ENCODE measurements at regions not wholly inside any gene's neighbourhood (a gene's known extent, or its start where the extent isn't known, plus 50 kb on each side); places are given as distances from the start of the nearest gene placed in this dataset.
"Not testable (repeated sequence)": the region's sequence is repeated elsewhere in the genome, so short reads cannot be mapped to it uniquely, and the experiment has no call there.

DNA sequence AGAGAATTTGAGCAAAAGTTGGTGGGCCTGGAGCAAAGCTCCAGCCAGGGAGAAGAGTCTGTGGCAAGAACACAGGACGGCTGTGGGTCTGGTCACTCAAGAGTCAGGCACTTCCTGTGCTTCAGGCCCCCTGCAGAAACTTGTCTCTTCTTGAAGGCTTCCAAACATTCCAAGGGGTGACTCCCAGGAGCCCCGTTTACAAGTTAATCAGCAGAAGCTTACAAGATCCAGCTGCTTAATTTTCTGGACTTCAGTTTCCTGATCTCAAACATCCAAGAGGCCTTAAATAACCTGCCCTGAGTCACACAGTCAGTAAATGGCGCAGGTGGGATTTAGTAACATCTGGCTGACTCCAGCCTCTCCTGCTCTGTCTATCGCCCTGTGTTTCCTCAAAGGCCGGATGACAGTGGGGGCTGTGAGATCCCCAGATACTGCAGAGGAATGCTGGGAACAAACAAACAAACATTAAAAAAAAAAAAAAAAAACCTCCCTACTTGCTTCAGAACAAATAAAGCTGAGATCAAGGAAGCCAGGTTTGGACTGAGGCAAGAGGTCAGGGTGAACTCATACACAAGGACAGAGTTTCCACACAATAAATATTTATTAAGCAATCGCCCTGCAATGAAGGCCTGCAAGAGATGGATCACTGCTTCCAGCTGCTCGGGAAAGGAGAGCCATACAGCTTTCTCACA is 175.4 kb upstream of the RFC3 start:
- Mint-ChIP-seq H3K36me3 (ENCODE audit: low read depth) (peaks cover 3% of the 10 kb centered on the region), H3K27ac (no peak overlapping the region), H3K4me3 (no peak overlapping the region), H3K27me3 (ENCODE audit: low read depth) (no peaks in the 10 kb centered on the region), H3K4me1 (ENCODE audit: low read depth) (peaks cover 12% of the 10 kb centered on the region), H3K9me3 (peaks cover 13% of the 10 kb centered on the region)
- DNase-seq (ENCODE audit: low spot score), result no peak

DNA sequence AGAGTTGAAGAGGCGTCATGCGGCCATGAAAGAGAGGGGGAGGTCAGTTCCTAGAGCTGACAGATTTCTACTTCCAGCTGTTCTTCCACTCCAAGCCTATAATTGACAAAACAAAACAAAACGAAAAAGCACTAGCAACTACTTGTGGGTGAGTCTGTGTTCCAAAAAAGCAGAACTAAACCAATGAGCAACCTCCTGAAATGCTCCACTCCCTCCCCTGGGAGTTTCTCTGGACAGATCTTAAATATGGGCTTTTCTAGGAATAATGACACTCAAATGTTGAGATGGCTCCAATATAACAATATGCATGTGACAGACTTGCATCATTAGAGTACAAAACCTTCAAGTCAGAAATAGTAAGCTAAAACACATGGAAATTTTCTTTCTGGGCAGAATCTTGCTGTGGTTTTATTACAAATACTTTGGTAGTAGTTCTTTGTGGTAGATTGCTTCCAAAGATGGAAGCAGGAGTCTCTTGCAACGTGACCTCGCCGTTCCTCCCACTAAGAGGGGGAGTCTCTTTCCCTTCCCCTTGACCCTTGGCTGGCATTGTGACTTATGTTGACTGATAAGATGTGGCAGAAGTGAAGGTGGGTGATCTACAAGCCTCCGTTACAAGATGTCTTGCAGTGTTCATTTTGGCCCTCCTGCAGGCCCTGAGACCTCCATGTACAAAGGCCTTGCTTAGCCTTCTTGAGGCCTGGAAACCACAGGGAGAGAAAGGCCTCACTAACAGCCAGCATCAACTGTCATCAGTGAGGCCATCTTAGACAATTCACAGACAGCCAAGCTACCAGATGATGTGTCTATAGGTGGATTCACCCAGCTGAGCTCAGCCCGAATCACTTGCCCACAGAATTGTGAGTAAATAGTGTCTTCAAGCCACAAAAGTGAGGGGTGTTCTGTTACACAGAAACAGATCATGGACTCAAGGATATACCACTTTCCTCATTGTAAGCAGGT is 173.1 kb upstream of the RFC3 start:
- peaks cover 7% of the 10 kb centered on the region for H3K4me1 Mint-ChIP-seq (ENCODE audit: low read depth)
- peaks cover 3% of the 10 kb centered on the region for H3K36me3 Mint-ChIP-seq (ENCODE audit: low read depth)
- no peak overlapping the region for H3K4me3 Mint-ChIP-seq
- peaks cover 6% of the 10 kb centered on the region for H3K9me3 Mint-ChIP-seq
- H3K27ac Mint-ChIP-seq, result no peak overlapping the region
- peak; percentile 36 for DNase-seq (ENCODE audit: low spot score)
- H3K27me3 Mint-ChIP-seq (ENCODE audit: low read depth), result no peaks in the 10 kb centered on the region

DNA sequence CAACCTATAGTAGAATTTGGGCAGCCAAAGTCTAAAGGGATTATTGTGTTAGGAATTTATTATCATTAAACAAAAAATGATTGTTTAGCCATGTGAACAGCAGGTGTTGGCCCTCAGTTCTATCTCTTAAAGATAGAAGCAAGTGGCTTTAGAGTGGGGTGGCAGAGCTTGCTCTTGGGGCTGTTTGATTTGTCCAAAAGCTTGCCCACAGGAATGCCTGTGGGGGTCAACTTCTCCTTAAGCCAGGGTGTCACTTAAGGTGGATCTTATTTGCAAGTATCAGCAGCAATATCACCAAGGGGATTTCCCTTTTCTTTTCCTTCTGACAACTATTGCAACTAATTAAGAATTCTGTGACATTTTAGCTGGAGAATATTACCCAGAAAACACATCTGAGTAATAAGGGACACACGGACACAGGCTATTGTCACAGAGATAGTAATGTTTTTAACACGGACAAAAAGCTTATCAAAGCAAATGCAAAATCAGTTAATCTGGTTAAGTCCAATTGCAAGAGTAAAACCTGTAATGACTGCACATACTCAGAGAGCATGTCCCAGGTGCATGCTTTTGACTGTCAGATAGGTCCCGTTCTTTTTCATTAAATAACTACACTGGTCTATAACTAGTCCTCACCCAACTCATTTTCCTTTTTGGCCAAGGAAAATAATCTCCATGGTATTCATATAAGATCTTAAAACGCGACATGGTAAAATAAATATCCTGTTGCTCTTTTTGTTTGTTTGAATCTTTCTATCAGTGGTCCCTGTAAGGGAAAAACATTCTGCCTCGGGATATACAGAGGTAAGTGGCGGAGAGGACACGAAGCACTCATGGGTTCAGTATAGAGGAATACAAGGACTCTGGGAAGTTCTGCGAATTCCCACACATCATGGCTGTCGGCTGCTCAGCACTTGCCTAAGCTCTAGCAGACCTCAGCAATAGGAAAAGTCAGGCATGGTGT is 172.1 kb upstream of the RFC3 start:
- H3K4me3 Mint-ChIP-seq, result no peak overlapping the region
- no peaks in the 10 kb centered on the region for H3K36me3 Mint-ChIP-seq (ENCODE audit: low read depth)
- H3K27ac Mint-ChIP-seq, result no peak overlapping the region

DNA sequence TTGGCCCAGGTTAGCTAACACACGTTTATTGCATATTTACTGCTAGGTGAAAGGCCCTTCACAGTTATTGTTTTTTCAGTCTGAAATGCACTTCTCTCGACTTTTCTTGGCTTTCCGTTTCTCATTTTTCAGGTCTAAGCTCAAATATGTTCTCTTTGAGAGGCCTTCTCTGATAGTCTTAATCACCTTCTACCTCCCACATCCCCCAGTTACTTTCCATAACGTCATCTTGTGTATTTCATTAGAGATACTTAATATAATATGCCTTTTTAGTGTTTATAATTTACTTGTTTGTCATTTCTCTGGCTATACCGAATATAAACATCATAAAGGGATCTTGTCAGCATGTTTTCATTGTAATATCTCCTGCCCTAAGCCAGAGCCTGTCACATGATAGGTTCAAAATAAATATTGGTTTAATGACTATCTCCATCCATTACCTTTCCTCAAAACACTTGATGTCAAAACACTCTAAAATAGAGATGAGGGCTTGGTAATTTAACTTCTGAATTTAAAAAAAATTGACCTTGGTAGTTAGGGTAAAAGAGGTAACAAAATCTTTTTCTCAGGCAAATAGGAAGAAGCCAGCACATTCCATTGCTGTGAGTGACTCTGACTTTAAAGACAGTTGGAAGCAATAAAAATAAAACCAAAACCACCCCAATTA is 168.6 kb upstream of the RFC3 start:
- no peaks in the 10 kb centered on the region for H3K9me3 Mint-ChIP-seq
- H3K27me3 Mint-ChIP-seq (ENCODE audit: low read depth), result peaks cover 7% of the 10 kb centered on the region
- no peak overlapping the region for H3K27ac Mint-ChIP-seq
- no peak overlapping the region for H3K4me3 Mint-ChIP-seq
- no peaks in the 10 kb centered on the region for H3K36me3 Mint-ChIP-seq (ENCODE audit: low read depth)
- H3K4me1 Mint-ChIP-seq (ENCODE audit: low read depth), result peaks cover 4% of the 10 kb centered on the region
- DNase-seq (ENCODE audit: low spot score), result no peak

More for the DNA sequence above, 172.1 kb upstream of the RFC3 start:
- Mint-ChIP-seq H3K27me3 (ENCODE audit: low read depth) (no peaks in the 10 kb centered on the region), H3K9me3 (no peaks in the 10 kb centered on the region), H3K4me1 (ENCODE audit: low read depth) (peaks cover 4% of the 10 kb centered on the region)
- no peak for DNase-seq (ENCODE audit: low spot score)

DNA sequence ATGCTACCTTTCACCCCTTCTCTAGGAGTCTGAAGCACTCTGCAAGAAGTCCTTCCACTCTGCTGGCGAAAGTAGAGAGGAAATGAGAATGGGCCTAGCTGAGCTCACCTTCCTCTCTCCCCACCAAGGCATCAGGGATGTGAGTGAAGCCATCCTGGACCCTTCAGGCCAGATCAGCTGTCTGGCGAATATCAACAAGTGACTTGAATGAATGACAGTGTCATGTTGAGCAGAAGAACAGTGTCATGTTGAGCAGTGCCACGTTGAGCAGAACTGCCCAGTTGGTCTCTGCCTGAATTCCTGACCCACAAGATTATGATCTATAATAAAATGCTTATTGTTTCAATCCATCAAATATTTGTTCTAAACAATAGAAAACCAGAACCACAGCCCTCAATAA is 166.2 kb upstream of the RFC3 start:
- H3K4me3 Mint-ChIP-seq, result no peak overlapping the region
- H3K27ac Mint-ChIP-seq, result no peak overlapping the region
- H3K36me3 Mint-ChIP-seq (ENCODE audit: low read depth), result no peaks in the 10 kb centered on the region
- no peak for DNase-seq (ENCODE audit: low spot score)
- no peaks in the 10 kb centered on the region for H3K4me1 Mint-ChIP-seq (ENCODE audit: low read depth)
- H3K9me3 Mint-ChIP-seq, result no peaks in the 10 kb centered on the region
- H3K27me3 Mint-ChIP-seq (ENCODE audit: low read depth), result peaks cover 11% of the 10 kb centered on the region

DNA sequence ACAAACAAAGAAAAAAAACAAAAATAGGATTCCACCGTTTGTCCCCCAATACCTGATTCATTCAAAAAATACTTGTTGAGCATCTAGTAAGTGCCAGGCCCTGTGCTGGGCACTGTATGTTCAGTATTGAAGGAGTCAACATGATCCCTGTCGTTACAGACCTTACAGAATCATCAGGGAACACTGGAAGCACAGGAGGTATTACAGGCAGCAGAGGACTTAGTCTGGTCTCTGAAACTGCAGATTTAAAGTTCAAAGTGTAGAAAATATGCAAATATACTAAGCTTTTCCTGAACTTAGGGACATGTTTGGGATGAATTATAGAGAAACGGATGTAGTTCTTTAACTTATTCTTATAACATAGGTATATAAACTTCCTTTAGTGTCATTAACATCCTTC is 160.7 kb upstream of the RFC3 start:
- H3K4me3 Mint-ChIP-seq, result no peak overlapping the region
- H3K4me1 Mint-ChIP-seq (ENCODE audit: low read depth), result no peaks in the 10 kb centered on the region
- peaks cover 1% of the 10 kb centered on the region for H3K36me3 Mint-ChIP-seq (ENCODE audit: low read depth)
- H3K27ac Mint-ChIP-seq, result no peak overlapping the region
- no peaks in the 10 kb centered on the region for H3K9me3 Mint-ChIP-seq
- H3K27me3 Mint-ChIP-seq (ENCODE audit: low read depth), result peaks cover 11% of the 10 kb centered on the region
- no peak for DNase-seq (ENCODE audit: low spot score)

DNA sequence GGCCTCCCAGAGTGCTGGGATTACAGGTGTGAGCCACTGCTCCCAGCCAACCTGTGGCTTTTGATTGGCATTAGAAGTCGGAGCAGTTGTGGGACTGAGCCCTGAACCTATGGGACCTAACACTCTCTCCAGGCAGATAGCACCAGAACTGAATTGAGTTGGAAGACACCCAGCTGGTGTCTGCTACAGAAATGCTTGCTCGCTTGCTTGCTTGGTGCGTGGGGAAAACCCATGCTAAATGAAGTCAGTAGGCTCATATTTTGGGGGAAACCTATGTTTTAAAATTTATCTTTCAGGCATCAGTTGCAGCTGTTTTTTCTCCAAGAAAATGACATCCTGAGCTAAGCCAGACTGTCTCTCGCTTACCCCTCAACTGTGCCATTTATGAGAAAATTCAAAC is 158.5 kb upstream of the RFC3 start:
- H3K4me3 Mint-ChIP-seq, result no peak overlapping the region
- peaks cover 1% of the 10 kb centered on the region for H3K36me3 Mint-ChIP-seq (ENCODE audit: low read depth)
- peaks cover 2% of the 10 kb centered on the region for H3K4me1 Mint-ChIP-seq (ENCODE audit: low read depth)
- H3K27ac Mint-ChIP-seq, result no peak overlapping the region
- no peaks in the 10 kb centered on the region for H3K9me3 Mint-ChIP-seq
- no peak for DNase-seq (ENCODE audit: low spot score)
- H3K27me3 Mint-ChIP-seq (ENCODE audit: low read depth), result peaks cover 4% of the 10 kb centered on the region

DNA sequence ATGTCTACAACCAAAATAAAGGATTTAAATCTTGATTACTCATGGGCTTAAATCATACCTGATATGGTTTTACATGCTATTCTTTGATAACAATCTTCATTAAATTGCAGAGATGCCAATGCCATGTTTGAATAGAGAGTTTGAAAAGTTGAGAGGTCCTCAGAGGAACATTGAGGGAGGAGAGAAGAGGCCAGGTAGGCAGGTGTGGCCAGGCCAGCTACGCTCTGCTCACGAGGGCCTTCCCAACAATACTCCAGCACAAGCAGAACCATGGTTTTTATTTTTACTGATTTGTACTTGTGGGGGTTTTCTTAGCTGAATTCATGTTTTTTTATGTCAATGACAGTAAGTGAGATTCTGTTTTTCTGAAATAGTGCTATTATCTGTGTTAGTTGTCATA is 158.1 kb upstream of the RFC3 start:
- DNase-seq (ENCODE audit: low spot score), result no peak
- Mint-ChIP-seq H3K36me3 (ENCODE audit: low read depth) (peaks cover 1% of the 10 kb centered on the region), H3K4me1 (ENCODE audit: low read depth) (peaks cover 2% of the 10 kb centered on the region), H3K27me3 (ENCODE audit: low read depth) (peaks cover 2% of the 10 kb centered on the region), H3K4me3 (no peak overlapping the region), H3K27ac (no peak overlapping the region), H3K9me3 (no peaks in the 10 kb centered on the region)

DNA sequence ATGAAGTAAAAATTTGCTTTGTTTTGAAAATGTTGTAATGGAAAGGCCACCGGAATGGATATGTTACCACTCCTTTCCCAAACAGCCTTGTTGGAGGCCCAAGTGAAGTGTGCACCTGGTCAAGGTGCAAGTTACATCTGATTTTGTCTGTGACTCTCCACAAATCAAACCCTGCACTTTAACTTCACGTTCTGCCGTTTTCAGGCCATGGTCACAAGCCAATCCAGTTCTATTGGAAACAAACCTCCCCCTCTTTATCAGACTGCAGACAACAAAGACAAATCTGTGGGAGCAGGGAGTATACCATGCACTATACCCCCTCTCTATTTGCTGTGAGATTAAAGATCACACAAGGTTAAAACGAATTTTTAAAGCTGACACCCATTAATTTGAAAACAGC is 155.6 kb upstream of the RFC3 start:
- Mint-ChIP-seq H3K4me3 (no peak overlapping the region), H3K27ac (no peak overlapping the region), H3K4me1 (ENCODE audit: low read depth) (peaks cover 6% of the 10 kb centered on the region), H3K27me3 (ENCODE audit: low read depth) (no peaks in the 10 kb centered on the region), H3K36me3 (ENCODE audit: low read depth) (peaks cover 1% of the 10 kb centered on the region), H3K9me3 (no peaks in the 10 kb centered on the region)
- no peak for DNase-seq (ENCODE audit: low spot score)

DNA sequence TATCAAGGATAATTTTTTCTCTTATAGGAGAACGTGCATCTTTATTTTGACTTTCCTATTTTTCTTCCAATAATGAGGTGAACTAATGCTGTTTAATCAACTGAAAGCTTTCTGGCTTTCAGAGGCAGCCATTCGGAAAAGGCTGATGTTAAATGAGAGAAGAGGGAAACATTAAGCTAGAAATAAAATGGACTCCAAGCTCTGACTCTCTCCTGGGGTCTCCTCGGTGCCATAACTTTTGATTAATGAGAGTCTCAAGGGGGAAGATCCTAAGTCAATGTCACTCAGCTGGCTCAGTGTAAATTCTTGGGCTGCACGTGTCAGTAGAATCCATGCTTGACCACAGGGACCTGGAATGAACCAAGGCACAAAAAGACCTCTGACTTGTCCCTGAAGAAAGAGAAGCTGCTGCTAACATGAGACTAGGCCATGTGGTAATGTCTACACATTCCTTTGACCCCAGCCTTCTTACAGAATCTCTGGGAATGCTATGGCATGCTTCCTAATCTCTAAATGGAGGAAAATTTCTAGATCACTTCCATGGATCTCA is 152.2 kb upstream of the RFC3 start:
- H3K9me3 Mint-ChIP-seq, result no peaks in the 10 kb centered on the region
- no peaks in the 10 kb centered on the region for H3K27me3 Mint-ChIP-seq (ENCODE audit: low read depth)
- H3K27ac Mint-ChIP-seq, result no peak overlapping the region
- no peak for DNase-seq (ENCODE audit: low spot score)
- peaks cover 1% of the 10 kb centered on the region for H3K36me3 Mint-ChIP-seq (ENCODE audit: low read depth)
- H3K4me1 Mint-ChIP-seq (ENCODE audit: low read depth), result peaks cover 10% of the 10 kb centered on the region
- H3K4me3 Mint-ChIP-seq, result no peak overlapping the region

DNA sequence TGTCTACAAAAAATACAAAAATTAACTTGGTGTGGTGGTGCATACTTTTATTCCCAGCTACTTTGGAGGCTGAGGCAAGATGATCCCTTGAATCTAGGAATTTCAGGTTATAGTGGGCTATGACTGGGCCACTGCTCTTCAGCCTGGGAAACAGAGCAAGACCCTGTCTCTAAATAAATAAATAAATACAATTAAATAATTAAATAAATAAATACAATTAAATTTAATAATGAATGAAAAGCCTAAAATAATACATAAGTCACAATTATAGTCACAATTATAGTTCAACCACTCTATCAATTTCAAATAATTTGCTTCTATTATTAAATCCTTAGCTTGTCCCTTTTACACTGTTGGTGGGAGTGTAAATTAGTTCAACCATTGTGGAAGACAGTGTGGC is 146.4 kb upstream of the RFC3 start:
- Mint-ChIP-seq H3K27ac (no peak overlapping the region), H3K4me1 (ENCODE audit: low read depth) (peaks cover 18% of the 10 kb centered on the region), H3K4me3 (no peak overlapping the region), H3K9me3 (peaks cover 4% of the 10 kb centered on the region), H3K36me3 (ENCODE audit: low read depth) (no peaks in the 10 kb centered on the region), H3K27me3 (ENCODE audit: low read depth) (no peaks in the 10 kb centered on the region)
- DNase-seq (ENCODE audit: low spot score), result no peak

DNA sequence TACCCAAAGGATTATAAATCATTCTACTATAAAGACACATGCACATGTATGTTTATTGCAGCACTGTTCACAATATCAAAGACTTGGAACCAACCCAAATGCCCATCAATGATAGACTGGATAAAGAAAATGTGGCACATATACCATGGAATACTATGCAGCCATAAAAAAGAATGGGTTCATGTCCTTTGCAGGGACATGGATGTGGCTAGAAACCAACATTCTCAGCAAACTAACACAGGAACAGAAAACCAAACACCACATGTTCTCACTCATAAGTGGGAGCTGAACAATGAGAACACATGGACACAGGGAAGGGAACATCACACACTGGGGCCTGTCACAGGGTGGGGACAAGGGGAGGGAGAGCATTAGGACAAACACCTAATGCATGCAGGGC is 145.9 kb upstream of the RFC3 start:
- H3K9me3 Mint-ChIP-seq; H3K27ac Mint-ChIP-seq; H3K27me3 Mint-ChIP-seq (ENCODE audit: low read depth); H3K4me3 Mint-ChIP-seq; H3K36me3 Mint-ChIP-seq (ENCODE audit: low read depth); DNase-seq (ENCODE audit: low spot score): not testable (repeated sequence)
- peaks cover 17% of the 10 kb centered on the region for H3K4me1 Mint-ChIP-seq (ENCODE audit: low read depth)

Measured in T-helper 2 cell treated with Interferon-gamma antibody and Interleukin-4, amounts not matched to agents 5 μg/mL and 100 μg/mL, for 36 hours (primary cell).